A204.1 (cell line): ENCODE measurements at regions not wholly inside any gene's neighbourhood (a gene's known extent, or its start where the extent isn't known, plus 50 kb on each side); places are given as distances from the start of the nearest gene placed in this dataset.

ENCODE experiments used
- FAIRE-seq: peaks from 2 replicates; lab custom pipeline; 2012; peaks lifted over from hg19 to GRCh38; lab: Jason Lieb, UNC

DNA sequence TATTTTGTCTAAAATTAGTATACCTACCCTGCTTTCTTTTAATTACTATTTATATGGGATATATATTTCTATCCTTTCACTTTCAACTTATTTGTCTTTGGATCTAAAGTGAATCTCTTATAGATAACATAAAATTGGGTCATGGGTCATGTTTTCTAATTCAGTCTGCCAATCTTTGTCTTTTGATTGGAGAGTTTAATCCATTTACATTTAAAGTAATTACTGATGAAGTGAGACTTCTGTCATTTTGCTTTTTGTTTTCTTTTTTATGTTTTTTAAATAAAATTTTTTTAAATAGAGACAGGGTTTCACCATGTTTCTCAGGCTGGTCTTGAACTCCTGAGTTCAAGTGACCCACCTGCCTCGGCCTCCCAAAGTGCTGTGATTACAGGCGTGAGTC lies 50.5 kb upstream of the PRDM1 start:
- FAIRE-seq = no peak

- no peak for FAIRE-seq
These were observed 52.3 kb upstream of the PRDM1 start for GRCh38 chr6:106033806-106034205.

DNA sequence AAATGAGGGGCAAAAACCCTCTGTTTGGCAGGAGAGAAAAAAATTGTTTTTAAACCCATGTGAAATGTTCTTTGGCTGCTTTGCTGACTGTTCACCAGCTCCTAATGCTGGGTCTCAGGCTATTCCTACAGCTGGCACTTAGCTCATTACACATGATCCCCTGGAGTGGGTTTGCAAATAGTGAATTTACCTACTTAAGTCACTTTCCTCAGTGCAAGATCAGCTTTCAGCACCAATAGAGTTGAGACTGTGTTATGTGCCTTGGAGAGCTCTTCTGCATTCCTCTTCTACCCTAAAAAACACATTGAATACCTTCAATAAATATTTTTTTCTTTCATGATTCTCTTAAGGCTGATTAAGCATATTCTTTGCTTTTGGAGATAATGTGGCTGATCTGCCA lies 58.4 kb upstream of the PRDM1 start:
- no peak for FAIRE-seq

GRCh38 chr6:106026748-106027715 lies 59.1 kb upstream of the PRDM1 start:
- FAIRE-seq = no peak

DNA sequence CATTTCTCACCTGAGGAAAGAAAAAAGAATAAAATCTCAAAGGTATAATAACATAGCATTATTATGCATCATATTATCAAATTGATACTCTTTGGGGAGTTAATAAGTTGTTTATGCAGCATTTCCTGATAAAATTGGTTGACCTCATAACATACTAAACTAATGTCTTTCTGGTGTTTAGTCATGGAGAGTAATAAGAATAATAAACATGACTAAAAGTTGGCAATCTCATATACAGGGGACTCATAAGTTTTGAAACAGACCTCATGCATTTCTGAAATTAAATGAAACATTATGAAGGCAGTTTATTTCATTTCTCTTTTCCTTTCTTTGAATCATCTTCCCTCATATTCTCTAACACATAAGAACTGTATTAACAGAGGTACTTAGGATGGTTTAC lies 60.5 kb upstream of the PRDM1 start:
- no peak for FAIRE-seq

DNA sequence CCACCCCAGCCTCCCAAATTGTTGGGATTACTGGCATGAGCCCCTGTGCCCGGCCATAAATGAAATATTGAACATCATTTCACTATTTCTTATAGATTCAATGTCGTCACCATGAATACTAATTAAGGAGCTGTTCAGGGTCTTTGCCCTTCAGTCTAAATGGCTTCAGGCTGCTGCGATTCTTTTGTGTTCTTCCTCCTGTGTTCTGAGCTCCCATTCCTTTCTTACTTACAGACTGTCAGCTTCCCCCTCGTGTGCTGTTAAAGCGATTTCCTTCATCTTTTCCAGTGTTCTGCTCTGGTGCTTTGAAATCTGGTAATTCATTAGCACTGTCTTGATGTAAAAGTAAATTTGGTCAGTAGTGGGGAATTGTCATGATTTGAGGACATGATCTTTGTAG lies 63.3 kb upstream of the PRDM1 start:
- FAIRE-seq = no peak

GRCh38 chr6:106017454-106017853 lies 68.7 kb upstream of the PRDM1 start:
- no peak for FAIRE-seq

DNA sequence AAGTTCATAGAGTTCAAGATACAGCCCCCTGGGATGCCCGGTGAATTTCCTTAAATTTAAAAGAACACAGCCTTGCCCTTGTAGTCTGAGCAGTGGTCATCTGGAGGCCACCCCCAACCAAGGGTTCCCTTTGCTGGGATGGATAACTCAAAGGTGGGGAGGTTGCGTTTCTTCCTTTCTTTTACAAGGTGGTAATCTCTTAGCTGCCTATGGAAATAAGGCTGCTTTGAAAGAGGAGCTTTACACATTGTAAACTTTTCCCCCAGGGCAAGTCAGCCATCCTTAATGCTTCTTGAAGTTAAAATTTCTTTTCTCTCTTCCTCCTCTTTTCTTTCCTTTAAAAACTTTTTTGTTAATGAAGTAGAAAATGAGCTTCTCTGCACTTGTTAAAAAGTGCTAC lies 71.2 kb upstream of the PRDM1 start:
- FAIRE-seq = no peak

DNA sequence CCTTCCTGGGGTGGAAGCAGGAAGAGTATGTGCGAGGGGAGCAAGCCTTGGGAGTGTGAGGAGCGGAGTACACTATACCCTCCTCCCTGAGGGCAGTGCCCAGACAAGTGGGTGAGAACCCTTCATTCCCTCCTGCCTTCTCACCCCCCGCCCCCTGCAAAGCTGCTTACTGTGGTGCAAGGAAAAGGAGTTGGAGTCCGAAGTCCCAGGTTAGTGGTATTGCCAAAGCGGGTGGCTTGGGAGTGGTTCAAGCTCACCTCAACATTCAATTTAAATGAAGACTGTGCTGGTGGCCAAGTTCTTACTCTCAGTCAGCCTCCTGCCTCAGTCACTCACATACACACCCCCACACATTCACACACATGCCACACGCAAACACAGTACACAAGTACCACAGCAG lies 74.7 kb upstream of the PRDM1 start:
- FAIRE-seq = no peak

GRCh38 chr6:106005954-106006353 lies 80.2 kb upstream of the PRDM1 start:
- no peak for FAIRE-seq

DNA sequence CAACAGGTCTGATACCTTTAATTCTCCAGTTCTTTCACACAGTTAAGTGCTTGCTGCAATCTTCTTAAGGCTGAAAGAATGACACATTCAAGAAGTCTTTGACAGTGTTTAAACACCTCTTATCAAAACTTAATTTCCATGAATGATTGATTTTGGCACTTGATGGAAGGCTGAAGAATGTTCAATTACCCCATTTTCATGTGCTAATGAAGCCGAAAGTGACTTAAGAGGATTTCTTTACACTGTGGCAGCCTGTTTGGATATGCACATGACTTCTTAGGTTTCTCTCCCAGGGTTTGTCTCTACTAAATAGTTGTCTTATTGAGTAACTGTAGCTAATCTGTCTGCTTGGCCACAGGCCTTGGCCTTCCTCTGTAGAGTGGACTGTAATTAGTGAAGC lies 81.1 kb upstream of the PRDM1 start:
- no peak for FAIRE-seq

DNA sequence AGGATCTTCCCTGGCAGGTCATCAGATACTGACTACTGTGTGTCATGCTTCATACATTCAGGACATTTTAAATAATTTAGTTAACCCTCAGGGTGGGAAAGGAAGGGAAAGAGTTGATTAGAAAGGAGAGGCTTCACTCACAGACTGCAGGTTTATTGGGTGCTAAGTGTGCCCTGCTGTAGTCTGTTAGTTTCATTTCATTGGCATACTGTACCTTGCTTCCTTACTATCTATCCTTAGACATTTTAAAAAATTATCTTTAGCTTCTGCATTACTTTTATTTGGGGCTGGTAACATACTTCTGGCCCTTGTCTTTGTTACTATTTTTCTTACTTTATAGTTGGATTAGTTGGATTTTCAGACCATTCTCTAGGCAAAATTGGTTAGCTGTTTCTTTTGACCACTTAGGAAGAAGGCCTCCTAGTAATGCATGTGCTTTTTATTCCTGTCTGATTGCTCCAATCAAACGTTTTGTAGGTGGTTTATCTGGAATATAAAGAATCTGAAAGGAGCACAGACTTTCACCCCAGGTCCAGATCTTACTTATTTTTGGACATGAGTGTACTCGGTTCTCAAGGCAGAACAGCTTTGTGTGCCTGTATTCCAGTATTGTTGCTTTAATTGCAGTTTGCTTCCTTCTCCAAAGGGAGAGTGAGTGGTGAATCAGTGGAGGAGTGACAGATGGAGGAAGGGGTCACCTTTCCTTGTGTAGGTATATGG lies 82.7 kb upstream of the PRDM1 start:
- no peak for FAIRE-seq

DNA sequence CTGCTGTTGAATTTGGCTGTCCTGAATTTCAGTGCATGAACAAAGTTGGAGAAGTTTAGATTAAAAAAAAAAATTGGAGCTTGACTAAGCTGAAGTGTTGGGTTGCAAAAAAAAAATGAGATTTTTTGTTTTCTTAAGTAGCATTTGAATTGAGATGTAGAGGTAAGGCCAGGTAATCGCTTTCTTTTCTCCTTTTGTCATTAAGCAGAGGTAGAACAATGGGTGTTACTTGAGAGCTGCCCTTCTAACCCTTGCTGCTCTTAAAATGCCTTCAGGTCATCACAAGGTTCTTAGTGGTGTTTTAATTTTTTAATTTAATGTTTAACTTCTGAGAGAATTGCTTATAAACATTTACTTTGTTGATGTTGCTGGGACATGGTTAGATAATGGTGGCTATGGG lies 84.1 kb upstream of the PRDM1 start:
- no peak for FAIRE-seq

DNA sequence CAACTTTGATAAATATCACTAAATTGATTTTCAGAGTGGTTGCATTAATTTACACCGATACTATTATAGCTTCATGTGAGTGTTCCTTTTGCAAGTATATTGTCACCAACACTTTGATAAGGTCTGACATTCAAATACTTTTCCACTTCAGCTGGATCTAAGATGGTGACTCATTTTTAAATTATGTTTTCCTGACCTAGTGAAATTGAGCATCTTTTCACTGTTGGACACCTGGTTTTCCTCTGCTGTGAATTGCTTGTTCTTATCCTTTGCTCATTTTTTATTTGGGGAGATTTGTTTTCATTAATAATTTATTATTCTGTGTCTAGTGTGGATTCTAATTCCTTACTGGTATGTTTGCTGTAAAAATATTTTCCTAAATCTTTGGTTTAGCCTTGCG lies 85.2 kb upstream of the PRDM1 start:
- no peak for FAIRE-seq

DNA sequence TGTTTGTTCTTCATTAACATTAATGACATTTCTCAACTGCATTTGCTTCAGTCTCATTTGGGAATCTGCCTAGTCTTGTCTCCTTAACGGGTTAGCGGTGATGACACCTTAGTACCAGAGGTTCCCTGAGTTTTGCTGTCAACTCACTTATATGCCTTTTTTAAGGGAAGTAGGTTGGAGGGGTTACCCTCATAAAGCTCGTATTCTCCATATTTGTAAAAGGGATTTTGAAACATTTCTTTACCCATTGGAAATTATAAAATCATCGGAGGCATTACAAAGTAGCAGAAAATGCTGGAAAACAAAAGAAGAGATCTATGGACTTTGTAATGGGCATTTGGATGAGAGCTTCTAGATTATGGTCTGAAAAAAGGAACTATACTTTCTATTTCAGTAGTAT lies 88.7 kb upstream of the PRDM1 start:
- no peak for FAIRE-seq

- no peak for FAIRE-seq
These were observed 90.7 kb upstream of the PRDM1 start for GRCh38 chr6:105995391-105995865.

DNA sequence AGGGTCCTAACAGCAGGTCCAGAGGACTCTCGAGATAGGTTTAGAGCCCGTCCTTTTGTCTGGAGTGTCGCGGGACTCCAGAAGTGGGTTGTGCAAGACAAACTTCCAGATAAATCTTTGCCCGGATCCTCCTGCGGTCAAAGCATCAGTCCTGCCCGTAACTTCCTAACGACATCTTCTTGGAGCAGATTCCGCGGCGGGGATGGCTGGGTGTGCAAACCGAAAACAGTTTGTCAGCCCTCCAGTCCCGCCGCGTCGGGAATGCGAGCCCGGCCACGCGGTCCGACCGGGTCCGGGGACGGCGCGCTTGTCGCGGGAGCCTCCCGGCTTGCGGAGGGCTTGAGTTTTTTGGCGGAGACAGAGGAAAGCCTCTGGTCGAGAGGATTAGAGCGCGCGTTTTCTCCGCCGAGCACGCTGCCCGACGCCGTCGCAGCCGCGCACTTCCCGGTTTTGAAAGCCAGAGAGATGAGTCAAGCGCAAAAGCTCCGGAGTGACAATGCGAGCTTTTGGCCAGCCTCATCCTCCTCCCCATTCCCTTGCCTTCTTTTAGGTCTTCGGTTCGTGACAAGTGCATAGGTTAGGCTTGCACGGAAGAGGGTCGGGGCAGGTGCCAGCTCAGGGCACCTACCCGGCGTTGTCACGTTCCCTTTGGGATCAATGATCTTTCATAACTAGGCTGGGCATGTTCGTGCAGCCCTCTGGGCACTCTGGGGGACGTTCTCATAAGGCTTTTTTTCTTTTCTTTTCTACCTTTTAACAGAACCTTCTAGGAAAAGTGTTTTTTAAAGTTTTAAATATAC lies 91.3 kb upstream of the PRDM1 start:
- no peak for FAIRE-seq

DNA sequence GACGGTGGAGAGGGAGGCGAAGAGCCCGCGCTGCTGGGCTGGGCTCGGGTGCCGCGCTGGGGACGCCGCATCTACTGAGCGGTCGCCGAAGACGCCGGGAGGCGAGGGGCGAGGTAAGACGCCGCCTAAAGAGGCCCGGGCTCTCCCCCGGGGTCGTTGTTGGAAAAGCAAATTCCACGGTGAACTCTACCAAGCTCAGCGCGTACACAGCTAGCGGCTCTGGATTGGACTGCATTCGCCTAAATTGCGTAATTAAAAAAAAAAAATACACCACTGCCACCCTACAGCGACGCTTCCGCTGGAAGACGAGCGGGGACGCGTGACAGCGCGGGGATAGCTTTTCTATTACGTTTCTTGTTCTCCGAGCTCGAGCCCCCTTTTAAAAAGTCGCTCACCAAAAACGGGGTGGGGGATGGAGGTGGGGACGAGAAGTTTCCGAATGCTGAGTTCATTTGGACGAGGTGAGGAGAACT lies 92.0 kb upstream of the PRDM1 start:
- FAIRE-seq = no peak

GRCh38 chr6:105993341-105994117 lies 92.6 kb upstream of the PRDM1 start:
- no peak for FAIRE-seq

DNA sequence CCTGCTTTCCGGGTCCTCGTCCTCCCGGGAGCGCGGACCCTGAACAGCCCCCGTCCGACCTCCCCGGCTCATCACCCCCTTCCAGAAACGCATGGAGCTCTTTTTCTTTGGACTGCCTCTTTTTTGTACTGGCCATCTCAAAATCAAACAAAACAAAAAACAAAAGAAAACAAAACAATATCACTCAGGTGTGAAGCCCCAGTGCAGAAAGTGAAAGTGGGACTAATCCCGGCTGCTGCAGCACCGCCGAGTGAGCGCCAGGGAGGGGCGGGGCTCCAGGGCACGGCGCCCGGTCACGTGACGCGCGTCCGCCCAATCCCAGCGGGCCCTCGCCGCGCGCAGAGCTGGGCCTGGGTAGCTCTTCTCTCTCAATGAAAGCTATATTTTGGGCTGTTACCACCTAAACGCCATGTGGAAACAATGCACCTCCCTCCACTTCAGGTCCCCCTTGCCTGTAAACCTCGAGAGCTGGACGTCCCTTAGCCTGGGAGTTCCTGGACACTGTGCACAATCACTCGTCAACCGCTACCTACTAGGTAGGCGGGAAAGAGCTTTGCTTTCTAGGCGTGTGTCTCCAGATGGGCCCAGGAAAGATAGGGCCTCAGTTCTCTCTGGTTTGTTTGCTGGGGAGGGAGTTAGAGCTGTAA lies 93.7 kb upstream of the PRDM1 start:
- no peak for FAIRE-seq
